ENCODE measurements at regions not wholly inside any gene's neighbourhood (a gene's known extent, or its start where the extent isn't known, plus 50 kb on each side); places are given as distances from the start of the nearest gene placed in this dataset.

GRCh38 chrX:121135488-121136207 is 88.2 kb downstream of the GLUD2 start:
- Histone ChIP-seq H3K4me1 (no peaks in the 10 kb centered on the region), H3K36me3 (no peaks in the 10 kb centered on the region), H3K27ac (replicated peaks) (no peak overlapping the region), H3K9me3 (replicated peaks) (no peaks in the 10 kb centered on the region), H3K27me3 (ENCODE audit: low read depth) (no peaks in the 10 kb centered on the region), H3K4me3 (no peak overlapping the region)
- no peak for DNase-seq
- intact Hi-C loops (cut with micrococcal nuclease), result no loop called here
- TF ChIP-seq CTCF (IDR thresholded peaks at IDR 0.05; ENCODE audit: borderline replicate concordance), result no peak

- H3K27me3 ChIP-seq (ENCODE audit: low read depth), result no peaks in the 10 kb centered on the region
- no peak for TF ChIP-seq CTCF (IDR thresholded peaks at IDR 0.05; ENCODE audit: borderline replicate concordance)
- no peak overlapping the region for H3K27ac ChIP-seq (replicated peaks)
- no peak overlapping the region for H3K4me3 ChIP-seq
- H3K36me3 ChIP-seq, result no peaks in the 10 kb centered on the region
- no peak for DNase-seq
- intact Hi-C loops (cut with micrococcal nuclease), result no loop called here
- no peaks in the 10 kb centered on the region for H3K9me3 ChIP-seq (replicated peaks)
- H3K4me1 ChIP-seq, result no peaks in the 10 kb centered on the region
Measured at GRCh38 chrX:121146059-121146628, 98.7 kb downstream of the GLUD2 start.

GRCh38 chrX:121150217-121150616 is 102.8 kb downstream of the GLUD2 start:
- Histone ChIP-seq H3K4me1 (no peaks in the 10 kb centered on the region), H3K27ac (replicated peaks) (no peak overlapping the region), H3K36me3 (no peaks in the 10 kb centered on the region), H3K27me3 (ENCODE audit: low read depth) (no peaks in the 10 kb centered on the region), H3K4me3 (no peak overlapping the region), H3K9me3 (replicated peaks) (no peaks in the 10 kb centered on the region)
- no peak for TF ChIP-seq CTCF (IDR thresholded peaks at IDR 0.05; ENCODE audit: borderline replicate concordance)
- intact Hi-C loops (cut with micrococcal nuclease), result no loop called here
- no peak for DNase-seq

- intact Hi-C loops (cut with micrococcal nuclease), result no loop called here
- H3K4me3 ChIP-seq, result no peak overlapping the region
- H3K4me1 ChIP-seq, result no peaks in the 10 kb centered on the region
- no peak overlapping the region for H3K27ac ChIP-seq (replicated peaks)
- H3K36me3 ChIP-seq, result no peaks in the 10 kb centered on the region
- no peaks in the 10 kb centered on the region for H3K9me3 ChIP-seq (replicated peaks)
- DNase-seq, result no peak
- H3K27me3 ChIP-seq (ENCODE audit: low read depth), result no peaks in the 10 kb centered on the region
- no peak for TF ChIP-seq CTCF (IDR thresholded peaks at IDR 0.05; ENCODE audit: borderline replicate concordance)
Measured at GRCh38 chrX:121151293-121151692, 103.9 kb downstream of the GLUD2 start.

- intact Hi-C loops (cut with micrococcal nuclease), result no loop called here
- H3K36me3 ChIP-seq, result no peaks in the 10 kb centered on the region
- no peaks in the 10 kb centered on the region for H3K9me3 ChIP-seq (replicated peaks)
- DNase-seq, result no peak
- H3K4me3 ChIP-seq, result no peak overlapping the region
- no peaks in the 10 kb centered on the region for H3K4me1 ChIP-seq
- no peaks in the 10 kb centered on the region for H3K27me3 ChIP-seq (ENCODE audit: low read depth)
- no peak overlapping the region for H3K27ac ChIP-seq (replicated peaks)
- TF ChIP-seq CTCF (IDR thresholded peaks at IDR 0.05; ENCODE audit: borderline replicate concordance), result no peak
Measured at GRCh38 chrX:121154858-121155404, 107.5 kb downstream of the GLUD2 start.

Measured in left ventricle myocardium inferior (tissue), 1 donor.